ENCODE measurements at regions not wholly inside any gene's neighbourhood (a gene's known extent, or its start where the extent isn't known, plus 50 kb on each side); places are given as distances from the start of the nearest gene placed in this dataset.

- no peak for DNase-seq
These were observed 124.2 kb downstream of the CEBPB start for GRCh38 chr20:50314678-50315335.

GRCh38 chr20:50315586-50316551 lies 125.2 kb downstream of the CEBPB start:
- DNase-seq, result no peak

GRCh38 chr20:50317116-50317515 lies 126.5 kb downstream of the CEBPB start:
- no peak for DNase-seq

GRCh38 chr20:50317609-50318008 lies 127.0 kb downstream of the CEBPB start:
- DNase-seq, result no peak

GRCh38 chr20:50318710-50319109 lies 128.1 kb downstream of the CEBPB start:
- DNase-seq, result no peak

- DNase-seq, result no peak
These were observed 129.6 kb downstream of the CEBPB start for GRCh38 chr20:50320005-50320900.

GRCh38 chr20:50320901-50321796 lies 130.5 kb downstream of the CEBPB start:
- DNase-seq, result no peak

- no peak for DNase-seq
These were observed 131.3 kb downstream of the CEBPB start for GRCh38 chr20:50321797-50322480.

GRCh38 chr20:50322703-50323131 lies 132.1 kb downstream of the CEBPB start:
- DNase-seq, result no peak

- DNase-seq, result no peak
These were observed 132.6 kb downstream of the CEBPB start for GRCh38 chr20:50323209-50323608.

GRCh38 chr20:50323777-50324775 lies 133.4 kb downstream of the CEBPB start:
- DNase-seq, result no peak

- DNase-seq, result no peak
These were observed 134.6 kb downstream of the CEBPB start for GRCh38 chr20:50325215-50325614.

GRCh38 chr20:50325651-50326050 lies 135.0 kb downstream of the CEBPB start:
- DNase-seq, result no peak

- no peak for DNase-seq
These were observed 137.0 kb downstream of the CEBPB start for GRCh38 chr20:50327666-50328065.

GRCh38 chr20:50328222-50328979 lies 137.8 kb downstream of the CEBPB start:
- no peak for DNase-seq

- no peak for DNase-seq
These were observed 138.6 kb downstream of the CEBPB start for GRCh38 chr20:50328996-50329898.

GRCh38 chr20:50329981-50330503 lies 139.4 kb downstream of the CEBPB start:
- DNase-seq, result no peak
